GM23338 (cell line): ENCODE measurements at regions not wholly inside any gene's neighbourhood (a gene's known extent, or its start where the extent isn't known, plus 50 kb on each side); places are given as distances from the start of the nearest gene placed in this dataset.

Source experiments
- ATAC-seq: fragments of 200-7000 bp; cut with Tn5 transposase; 3 replicates; pipeline ENCODE4 v1.9.1; 2020
- DNase-seq: peaks from one replicate; pipeline ENCODE4 v3.0.0-alpha.2; 2015; ENCODE audit warnings: low spot score
- H2AFZ ChIP-seq: fragments of 200-600 bp; sonication (generic); 2 replicates; pipeline ENCODE4 v1.8.0; 2016; ENCODE audit warnings: antibody characterized with exemption, mild to moderate bottlenecking, moderate library complexity
- H3F3A ChIP-seq: fragments of 200-600 bp; sonication (generic); replicated peaks from 2 replicates; pipeline ENCODE4 v1.8.0; 2017; ENCODE audit warnings: antibody characterized with exemption, mixed run types, low read depth
- H3K27ac ChIP-seq: fragments of 200-600 bp; sonication (generic); 2 replicates; pipeline ENCODE4 v1.6.1; 2016; ENCODE audit warnings: low read depth
- H3K27me3 ChIP-seq: fragments of 200-600 bp; sonication (generic); 2 replicates; pipeline ENCODE4 v1.8.0; 2016; ENCODE audit warnings: mild to moderate bottlenecking, mixed run types, moderate library complexity; ENCODE audit not compliant: insufficient read depth
- H3K36me3 ChIP-seq: fragments of 200-600 bp; sonication (generic); 2 replicates; pipeline ENCODE4 v1.8.0; 2016; ENCODE audit warnings: mild to moderate bottlenecking; ENCODE audit not compliant: insufficient read depth
- H3K4me1 ChIP-seq: fragments of 200-600 bp; sonication (generic); 2 replicates; pipeline ENCODE4 v1.8.0; 2016; ENCODE audit warnings: mild to moderate bottlenecking, moderate library complexity; ENCODE audit not compliant: insufficient read depth
- H3K4me2 ChIP-seq: fragments of 200-600 bp; sonication (generic); 2 replicates; pipeline ENCODE4 v1.7.1; 2017; ENCODE audit warnings: mixed run types
- H3K4me3 ChIP-seq: fragments of 200-600 bp; sonication (generic); 2 replicates; pipeline ENCODE4 v1.6.1; 2016; ENCODE audit warnings: mixed run types
- H3K79me2 ChIP-seq: fragments of 200-600 bp; sonication (generic); replicated peaks from 2 replicates; pipeline ENCODE4 v1.8.0; 2017; ENCODE audit warnings: mild to moderate bottlenecking; ENCODE audit not compliant: insufficient read depth
- H3K9me2 ChIP-seq: fragments of 200-600 bp; sonication (generic); 2 replicates; pipeline ENCODE4 v1.8.0; 2017; ENCODE audit not compliant: insufficient read depth
- H4K20me1 ChIP-seq: fragments of 200-600 bp; sonication (generic); replicated peaks from 2 replicates; pipeline ENCODE4 v1.8.0; 2017; ENCODE audit warnings: mild to moderate bottlenecking; ENCODE audit not compliant: insufficient read depth
- H3K27ac Mint-ChIP-seq: 2 replicates; pipeline ENCODE4 v1.8.0; 2020; ENCODE audit warnings: inconsistent platforms, mild to moderate bottlenecking, moderate library complexity, mixed read lengths
- H3K27me3 Mint-ChIP-seq: 3 replicates; pipeline ENCODE4 v1.8.0; 2022; ENCODE audit warnings: low read depth, mild to moderate bottlenecking, moderate library complexity, mixed read lengths, inconsistent platforms; ENCODE audit not compliant: insufficient read depth, poor library complexity
- H3K36me3 Mint-ChIP-seq: 3 replicates; pipeline ENCODE4 v1.8.0; 2021; ENCODE audit warnings: low read depth, mild to moderate bottlenecking, inconsistent platforms, moderate library complexity, mixed read lengths
- H3K4me1 Mint-ChIP-seq: 3 replicates; pipeline ENCODE4 v1.8.0; 2020; ENCODE audit warnings: mild to moderate bottlenecking, inconsistent platforms, mixed read lengths
- H3K4me3 Mint-ChIP-seq: 3 replicates; pipeline ENCODE4 v1.8.0; 2021; ENCODE audit warnings: moderate library complexity, mild to moderate bottlenecking, inconsistent platforms, mixed read lengths
- H3K9me3 Mint-ChIP-seq: 3 replicates; pipeline ENCODE4 v1.8.0; 2020; ENCODE audit warnings: moderate library complexity, mild to moderate bottlenecking, inconsistent platforms, mixed read lengths
- CREB1 ChIP-seq: fragments of 250-450 bp; sonication (Bioruptor Pico); IDR thresholded peaks from 2 replicates; pipeline ENCODE4 v1.5.0; 2020; ENCODE audit warnings: low read depth, mild to moderate bottlenecking, moderate library complexity
- ETS1 ChIP-seq: IDR thresholded peaks from 2 replicates; pipeline ENCODE4 v1.6.1; 2016; ENCODE audit warnings: antibody characterized with exemption
- EZH2 ChIP-seq: fragments of 200-600 bp; sonication (generic); IDR thresholded peaks from one replicate; pipeline ENCODE4 v1.8.0; 2017; ENCODE audit warnings: antibody characterized with exemption, mild to moderate bottlenecking, low read depth; ENCODE audit not compliant: unreplicated experiment
- EZH2phosphoT487 ChIP-seq: fragments of 200-600 bp; sonication (generic); IDR thresholded peaks from one replicate; pipeline ENCODE4 v1.8.1; 2018; ENCODE audit warnings: antibody characterized with exemption; ENCODE audit not compliant: unreplicated experiment
- JUNB ChIP-seq: IDR thresholded peaks from one replicate; pipeline ENCODE4 v1.6.1; 2016; ENCODE audit warnings: antibody characterized with exemption; ENCODE audit not compliant: unreplicated experiment
- NANOG ChIP-seq: IDR thresholded peaks from 2 replicates; pipeline ENCODE4 v1.6.1; 2016; ENCODE audit warnings: antibody characterized with exemption, borderline replicate concordance
- POLR2AphosphoS5 ChIP-seq: IDR thresholded peaks from 2 replicates; pipeline ENCODE4 v1.6.1; 2016; ENCODE audit warnings: antibody characterized with exemption, low read depth
- STAT1 ChIP-seq: IDR thresholded peaks from one replicate; pipeline ENCODE4 v1.6.1; 2016; ENCODE audit warnings: antibody characterized with exemption; ENCODE audit not compliant: unreplicated experiment
- ZNF114 ChIP-seq: fragments of 250-450 bp; sonication (Bioruptor Pico); IDR thresholded peaks from 2 replicates; pipeline ENCODE4 v1.5.0; 2020; ENCODE audit warnings: mild to moderate bottlenecking, moderate library complexity
- ZNF331 ChIP-seq: fragments of 250-450 bp; sonication (Bioruptor Pico); IDR thresholded peaks from 2 replicates; pipeline ENCODE4 v1.5.0; 2020; ENCODE audit warnings: low read depth, mild to moderate bottlenecking, moderate library complexity
- TF ChIP-seq, protein P1 (sequence below), 2 experiments: fragments of 200-600 bp in 1 of 2; sonication (generic) in 1 of 2; conservative IDR thresholded peaks; 2 replicates each; pipeline versions ENCODE4 v1.5.1 to v1.6.1; 2016 to 2017; ENCODE audit warnings: antibody characterized with exemption in 2 of 2, low read depth in 2 of 2, mild to moderate bottlenecking in 2 of 2, moderate library complexity in 1 of 2
- TF ChIP-seq, protein P2 (sequence below): IDR thresholded peaks from one replicate; pipeline ENCODE4 v1.6.1; 2018; ENCODE audit warnings: antibody characterized with exemption; ENCODE audit not compliant: unreplicated experiment
- TF ChIP-seq, protein P3 (sequence below): fragments of 250-450 bp; sonication (Bioruptor Pico); IDR thresholded peaks from 2 replicates; pipeline ENCODE4 v1.5.0; 2020; ENCODE audit warnings: mild to moderate bottlenecking, moderate library complexity

- no peak for TF ChIP-seq EZH2
- no peak for TF ChIP-seq EZH2phosphoT487
- TF ChIP-seq NANOG = no peak
- no peak for TF ChIP-seq POLR2AphosphoS5
These were observed 625.7 kb upstream of the LMCD1 start (continued) for GRCh38 chr3:7875925-7876324.

- Histone ChIP-seq H3K36me3 (no peaks in the 10 kb centered on the region), H3K79me2 (no peaks in the 10 kb centered on the region), H4K20me1 (no peaks in the 10 kb centered on the region), H3K27ac (no peak overlapping the region), H3K4me2 (no peak overlapping the region), H3K9me2 (peaks cover 10% of the 10 kb centered on the region), H3K4me1 (no peaks in the 10 kb centered on the region), H3K27me3 (no peaks in the 10 kb centered on the region), H2AFZ (0 out of 2 replicates have a peak overlapping the region, but pooled peaks have one; percentile 5), H3K4me3 (no peak overlapping the region), H3F3A (no peaks in the 10 kb centered on the region)
- Mint-ChIP-seq H3K36me3 (no peaks in the 10 kb centered on the region), H3K4me1 (peaks cover 4% of the 10 kb centered on the region; the same call in 1 of the 3 replicates), H3K27me3 (no peaks in the 10 kb centered on the region), H3K27ac (peak overlapping the region; percentile 32; the same call in 1 of the 2 replicates), H3K4me3 (no peak overlapping the region), H3K9me3 (no peaks in the 10 kb centered on the region; the same call in 2 of the 3 replicates)
- ATAC-seq = no peak
- TF ChIP-seq POLR2AphosphoS5 (no peak), ZNF114 (CRISPR knock-in tag) (no peak), ETS1 (no peak), STAT1 (no peak), EZH2 (no peak), NANOG (no peak), CREB1 (CRISPR knock-in tag) (no peak), JUNB (no peak), EZH2phosphoT487 (no peak), ZNF331 (CRISPR knock-in tag) (no peak)
- TF ChIP-seq, protein P1, sequence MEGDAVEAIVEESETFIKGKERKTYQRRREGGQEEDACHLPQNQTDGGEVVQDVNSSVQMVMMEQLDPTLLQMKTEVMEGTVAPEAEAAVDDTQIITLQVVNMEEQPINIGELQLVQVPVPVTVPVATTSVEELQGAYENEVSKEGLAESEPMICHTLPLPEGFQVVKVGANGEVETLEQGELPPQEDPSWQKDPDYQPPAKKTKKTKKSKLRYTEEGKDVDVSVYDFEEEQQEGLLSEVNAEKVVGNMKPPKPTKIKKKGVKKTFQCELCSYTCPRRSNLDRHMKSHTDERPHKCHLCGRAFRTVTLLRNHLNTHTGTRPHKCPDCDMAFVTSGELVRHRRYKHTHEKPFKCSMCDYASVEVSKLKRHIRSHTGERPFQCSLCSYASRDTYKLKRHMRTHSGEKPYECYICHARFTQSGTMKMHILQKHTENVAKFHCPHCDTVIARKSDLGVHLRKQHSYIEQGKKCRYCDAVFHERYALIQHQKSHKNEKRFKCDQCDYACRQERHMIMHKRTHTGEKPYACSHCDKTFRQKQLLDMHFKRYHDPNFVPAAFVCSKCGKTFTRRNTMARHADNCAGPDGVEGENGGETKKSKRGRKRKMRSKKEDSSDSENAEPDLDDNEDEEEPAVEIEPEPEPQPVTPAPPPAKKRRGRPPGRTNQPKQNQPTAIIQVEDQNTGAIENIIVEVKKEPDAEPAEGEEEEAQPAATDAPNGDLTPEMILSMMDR (conservative IDR thresholded peaks at IDR 0.05; ENCODE audit: low read depth in 2 of 2) = no peak
- TF ChIP-seq, protein P2, sequence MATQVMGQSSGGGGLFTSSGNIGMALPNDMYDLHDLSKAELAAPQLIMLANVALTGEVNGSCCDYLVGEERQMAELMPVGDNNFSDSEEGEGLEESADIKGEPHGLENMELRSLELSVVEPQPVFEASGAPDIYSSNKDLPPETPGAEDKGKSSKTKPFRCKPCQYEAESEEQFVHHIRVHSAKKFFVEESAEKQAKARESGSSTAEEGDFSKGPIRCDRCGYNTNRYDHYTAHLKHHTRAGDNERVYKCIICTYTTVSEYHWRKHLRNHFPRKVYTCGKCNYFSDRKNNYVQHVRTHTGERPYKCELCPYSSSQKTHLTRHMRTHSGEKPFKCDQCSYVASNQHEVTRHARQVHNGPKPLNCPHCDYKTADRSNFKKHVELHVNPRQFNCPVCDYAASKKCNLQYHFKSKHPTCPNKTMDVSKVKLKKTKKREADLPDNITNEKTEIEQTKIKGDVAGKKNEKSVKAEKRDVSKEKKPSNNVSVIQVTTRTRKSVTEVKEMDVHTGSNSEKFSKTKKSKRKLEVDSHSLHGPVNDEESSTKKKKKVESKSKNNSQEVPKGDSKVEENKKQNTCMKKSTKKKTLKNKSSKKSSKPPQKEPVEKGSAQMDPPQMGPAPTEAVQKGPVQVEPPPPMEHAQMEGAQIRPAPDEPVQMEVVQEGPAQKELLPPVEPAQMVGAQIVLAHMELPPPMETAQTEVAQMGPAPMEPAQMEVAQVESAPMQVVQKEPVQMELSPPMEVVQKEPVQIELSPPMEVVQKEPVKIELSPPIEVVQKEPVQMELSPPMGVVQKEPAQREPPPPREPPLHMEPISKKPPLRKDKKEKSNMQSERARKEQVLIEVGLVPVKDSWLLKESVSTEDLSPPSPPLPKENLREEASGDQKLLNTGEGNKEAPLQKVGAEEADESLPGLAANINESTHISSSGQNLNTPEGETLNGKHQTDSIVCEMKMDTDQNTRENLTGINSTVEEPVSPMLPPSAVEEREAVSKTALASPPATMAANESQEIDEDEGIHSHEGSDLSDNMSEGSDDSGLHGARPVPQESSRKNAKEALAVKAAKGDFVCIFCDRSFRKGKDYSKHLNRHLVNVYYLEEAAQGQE = no peak
- TF ChIP-seq, protein P3, sequence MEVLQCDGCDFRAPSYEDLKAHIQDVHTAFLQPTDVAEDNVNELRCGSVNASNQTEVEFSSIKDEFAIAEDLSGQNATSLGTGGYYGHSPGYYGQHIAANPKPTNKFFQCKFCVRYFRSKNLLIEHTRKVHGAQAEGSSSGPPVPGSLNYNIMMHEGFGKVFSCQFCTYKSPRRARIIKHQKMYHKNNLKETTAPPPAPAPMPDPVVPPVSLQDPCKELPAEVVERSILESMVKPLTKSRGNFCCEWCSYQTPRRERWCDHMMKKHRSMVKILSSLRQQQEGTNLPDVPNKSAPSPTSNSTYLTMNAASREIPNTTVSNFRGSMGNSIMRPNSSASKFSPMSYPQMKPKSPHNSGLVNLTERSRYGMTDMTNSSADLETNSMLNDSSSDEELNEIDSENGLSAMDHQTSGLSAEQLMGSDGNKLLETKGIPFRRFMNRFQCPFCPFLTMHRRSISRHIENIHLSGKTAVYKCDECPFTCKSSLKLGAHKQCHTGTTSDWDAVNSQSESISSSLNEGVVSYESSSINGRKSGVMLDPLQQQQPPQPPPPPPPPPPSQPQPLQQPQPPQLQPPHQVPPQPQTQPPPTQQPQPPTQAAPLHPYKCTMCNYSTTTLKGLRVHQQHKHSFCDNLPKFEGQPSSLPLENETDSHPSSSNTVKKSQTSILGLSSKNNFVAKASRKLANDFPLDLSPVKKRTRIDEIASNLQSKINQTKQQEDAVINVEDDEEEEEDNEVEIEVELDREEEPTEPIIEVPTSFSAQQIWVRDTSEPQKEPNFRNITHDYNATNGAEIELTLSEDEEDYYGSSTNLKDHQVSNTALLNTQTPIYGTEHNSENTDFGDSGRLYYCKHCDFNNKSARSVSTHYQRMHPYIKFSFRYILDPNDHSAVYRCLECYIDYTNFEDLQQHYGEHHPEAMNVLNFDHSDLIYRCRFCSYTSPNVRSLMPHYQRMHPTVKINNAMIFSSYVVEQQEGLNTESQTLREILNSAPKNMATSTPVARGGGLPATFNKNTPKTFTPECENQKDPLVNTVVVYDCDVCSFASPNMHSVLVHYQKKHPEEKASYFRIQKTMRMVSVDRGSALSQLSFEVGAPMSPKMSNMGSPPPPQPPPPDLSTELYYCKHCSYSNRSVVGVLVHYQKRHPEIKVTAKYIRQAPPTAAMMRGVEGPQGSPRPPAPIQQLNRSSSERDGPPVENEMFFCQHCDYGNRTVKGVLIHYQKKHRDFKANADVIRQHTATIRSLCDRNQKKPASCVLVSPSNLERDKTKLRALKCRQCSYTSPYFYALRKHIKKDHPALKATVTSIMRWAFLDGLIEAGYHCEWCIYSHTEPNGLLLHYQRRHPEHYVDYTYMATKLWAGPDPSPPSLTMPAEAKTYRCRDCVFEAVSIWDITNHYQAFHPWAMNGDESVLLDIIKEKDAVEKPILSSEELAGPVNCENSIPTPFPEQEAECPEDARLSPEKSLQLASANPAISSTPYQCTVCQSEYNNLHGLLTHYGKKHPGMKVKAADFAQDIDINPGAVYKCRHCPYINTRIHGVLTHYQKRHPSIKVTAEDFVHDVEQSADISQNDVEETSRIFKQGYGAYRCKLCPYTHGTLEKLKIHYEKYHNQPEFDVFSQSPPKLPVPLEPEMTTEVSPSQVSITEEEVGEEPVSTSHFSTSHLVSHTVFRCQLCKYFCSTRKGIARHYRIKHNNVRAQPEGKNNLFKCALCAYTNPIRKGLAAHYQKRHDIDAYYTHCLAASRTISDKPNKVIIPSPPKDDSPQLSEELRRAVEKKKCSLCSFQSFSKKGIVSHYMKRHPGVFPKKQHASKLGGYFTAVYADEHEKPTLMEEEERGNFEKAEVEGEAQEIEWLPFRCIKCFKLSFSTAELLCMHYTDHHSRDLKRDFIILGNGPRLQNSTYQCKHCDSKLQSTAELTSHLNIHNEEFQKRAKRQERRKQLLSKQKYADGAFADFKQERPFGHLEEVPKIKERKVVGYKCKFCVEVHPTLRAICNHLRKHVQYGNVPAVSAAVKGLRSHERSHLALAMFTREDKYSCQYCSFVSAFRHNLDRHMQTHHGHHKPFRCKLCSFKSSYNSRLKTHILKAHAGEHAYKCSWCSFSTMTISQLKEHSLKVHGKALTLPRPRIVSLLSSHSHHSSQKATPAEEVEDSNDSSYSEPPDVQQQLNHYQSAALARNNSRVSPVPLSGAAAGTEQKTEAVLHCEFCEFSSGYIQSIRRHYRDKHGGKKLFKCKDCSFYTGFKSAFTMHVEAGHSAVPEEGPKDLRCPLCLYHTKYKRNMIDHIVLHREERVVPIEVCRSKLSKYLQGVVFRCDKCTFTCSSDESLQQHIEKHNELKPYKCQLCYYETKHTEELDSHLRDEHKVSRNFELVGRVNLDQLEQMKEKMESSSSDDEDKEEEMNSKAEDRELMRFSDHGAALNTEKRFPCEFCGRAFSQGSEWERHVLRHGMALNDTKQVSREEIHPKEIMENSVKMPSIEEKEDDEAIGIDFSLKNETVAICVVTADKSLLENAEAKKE = no peak
- no peak for DNase-seq
These were observed 624.8 kb upstream of the LMCD1 start for GRCh38 chr3:7876741-7877297.
